C4-2B (cell line): ENCODE measurements at regions not wholly inside any gene's neighbourhood (a gene's known extent, or its start where the extent isn't known, plus 50 kb on each side); places are given as distances from the start of the nearest gene placed in this dataset.

Experiments used
- H3K27ac ChIP-seq: fragments of 450-650 bp; 2 replicates; pipeline ENCODE4 v1.5.1; 2017
- ZFX ChIP-seq: fragments of 450-650 bp; IDR thresholded peaks from 2 replicates; pipeline ENCODE4 v1.6.1; 2017
- TF ChIP-seq, protein P1 (sequence below): fragments of 450-650 bp; conservative IDR thresholded peaks from 2 replicates; pipeline ENCODE4 v1.5.1; 2017; ENCODE audit warnings: mild to moderate bottlenecking

DNA sequence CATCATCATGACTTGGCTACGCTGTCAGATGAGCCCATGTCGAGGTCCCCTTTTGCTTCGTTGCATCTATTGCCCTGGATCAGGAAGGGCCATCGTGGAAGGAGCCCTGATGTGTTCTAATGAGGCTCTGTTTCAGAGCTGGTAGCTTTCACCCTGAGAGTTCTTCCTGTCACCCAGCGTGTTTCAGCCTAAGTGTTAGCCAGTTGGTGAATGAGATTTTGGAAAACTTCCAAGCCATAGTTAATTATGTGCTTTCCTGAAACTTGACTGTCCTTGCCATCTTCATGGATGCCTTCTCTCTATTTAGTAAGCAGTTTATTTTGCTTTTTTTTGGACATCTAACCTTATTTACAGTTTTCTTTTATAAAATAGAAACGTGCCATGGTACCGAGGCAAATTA is 1695.4 kb upstream of the WWC1 start:
- TF ChIP-seq, protein P1, sequence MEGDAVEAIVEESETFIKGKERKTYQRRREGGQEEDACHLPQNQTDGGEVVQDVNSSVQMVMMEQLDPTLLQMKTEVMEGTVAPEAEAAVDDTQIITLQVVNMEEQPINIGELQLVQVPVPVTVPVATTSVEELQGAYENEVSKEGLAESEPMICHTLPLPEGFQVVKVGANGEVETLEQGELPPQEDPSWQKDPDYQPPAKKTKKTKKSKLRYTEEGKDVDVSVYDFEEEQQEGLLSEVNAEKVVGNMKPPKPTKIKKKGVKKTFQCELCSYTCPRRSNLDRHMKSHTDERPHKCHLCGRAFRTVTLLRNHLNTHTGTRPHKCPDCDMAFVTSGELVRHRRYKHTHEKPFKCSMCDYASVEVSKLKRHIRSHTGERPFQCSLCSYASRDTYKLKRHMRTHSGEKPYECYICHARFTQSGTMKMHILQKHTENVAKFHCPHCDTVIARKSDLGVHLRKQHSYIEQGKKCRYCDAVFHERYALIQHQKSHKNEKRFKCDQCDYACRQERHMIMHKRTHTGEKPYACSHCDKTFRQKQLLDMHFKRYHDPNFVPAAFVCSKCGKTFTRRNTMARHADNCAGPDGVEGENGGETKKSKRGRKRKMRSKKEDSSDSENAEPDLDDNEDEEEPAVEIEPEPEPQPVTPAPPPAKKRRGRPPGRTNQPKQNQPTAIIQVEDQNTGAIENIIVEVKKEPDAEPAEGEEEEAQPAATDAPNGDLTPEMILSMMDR: no peak
- TF ChIP-seq ZFX: no peak
- H3K27ac ChIP-seq: no peak overlapping the region

DNA sequence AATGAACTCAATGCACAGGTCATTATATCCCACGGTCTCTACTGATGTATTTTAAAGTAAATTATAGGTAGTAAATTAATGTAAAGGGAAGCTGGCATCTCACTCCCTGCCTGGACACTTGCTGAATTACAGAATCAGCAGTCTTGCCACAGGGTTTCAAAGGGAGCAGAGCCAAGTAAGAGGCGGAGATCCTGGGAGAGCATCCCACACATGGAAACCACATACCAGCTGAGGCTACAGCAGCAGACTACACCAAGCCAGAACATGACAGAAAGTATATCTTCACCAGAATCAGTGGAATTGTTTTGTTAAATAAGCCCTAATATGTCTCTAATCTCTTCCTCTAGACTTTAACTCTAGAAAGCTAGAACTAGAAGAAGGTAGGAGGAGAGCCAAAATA is 1689.2 kb upstream of the WWC1 start:
- H3K27ac ChIP-seq: no peak overlapping the region
- TF ChIP-seq, protein P1: no peak
- TF ChIP-seq ZFX: no peak

- H3K27ac ChIP-seq: no peak overlapping the region
- TF ChIP-seq ZFX: no peak
- TF ChIP-seq, protein P1: no peak
Measured at GRCh38 chr5:166617507-166617906, 1673.9 kb upstream of the WWC1 start.

DNA sequence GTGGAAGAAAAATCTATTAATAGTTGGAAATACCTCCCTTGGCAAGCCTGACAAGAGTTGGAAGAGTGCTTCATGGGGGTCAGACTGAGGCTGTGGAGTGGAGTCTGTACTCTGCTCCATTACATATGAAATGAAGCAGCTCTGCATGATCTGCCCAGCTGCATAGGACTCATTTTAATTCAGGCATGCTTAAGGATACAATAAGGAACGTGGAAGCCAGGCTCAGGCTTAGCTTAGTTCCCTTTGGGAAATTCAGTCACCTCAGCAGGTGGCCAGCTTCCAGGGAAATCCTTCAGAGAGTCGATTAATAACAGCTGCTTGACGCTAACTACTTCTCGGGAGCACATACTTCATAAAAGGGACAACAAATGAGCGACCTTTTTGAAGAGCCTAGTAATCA is 1672.9 kb upstream of the WWC1 start:
- no peak overlapping the region for H3K27ac ChIP-seq
- no peak for TF ChIP-seq ZFX
- TF ChIP-seq, protein P1: no peak

GRCh38 chr5:166624573-166624972 is 1666.9 kb upstream of the WWC1 start:
- TF ChIP-seq ZFX: no peak
- TF ChIP-seq, protein P1: no peak
- H3K27ac ChIP-seq: no peak overlapping the region

GRCh38 chr5:166625210-166625865 is 1666.1 kb upstream of the WWC1 start:
- no peak overlapping the region for H3K27ac ChIP-seq
- TF ChIP-seq, protein P1: no peak
- TF ChIP-seq ZFX: no peak

DNA sequence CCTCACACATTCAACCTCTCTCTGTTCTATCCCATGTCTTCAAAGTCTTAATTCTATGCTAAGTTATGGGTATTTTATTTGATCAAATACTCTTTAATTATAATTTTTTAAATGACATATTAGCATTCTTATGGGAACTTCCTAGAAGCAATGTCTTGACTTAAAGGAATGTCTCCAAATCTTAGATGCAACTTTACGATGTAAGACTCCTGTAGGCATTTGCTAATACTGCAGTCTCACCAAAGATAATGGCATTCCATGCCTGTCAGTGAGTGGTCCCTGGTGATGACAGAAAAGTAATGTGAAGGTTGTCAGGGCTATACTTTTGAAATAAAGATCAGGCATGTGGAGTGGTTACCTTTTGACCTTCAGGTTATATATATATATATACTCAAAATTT is 1654.2 kb upstream of the WWC1 start:
- no peak overlapping the region for H3K27ac ChIP-seq
- no peak for TF ChIP-seq ZFX
- TF ChIP-seq, protein P1: no peak
